ENCODE measurements at regions not wholly inside any gene's neighbourhood (a gene's known extent, or its start where the extent isn't known, plus 50 kb on each side); places are given as distances from the start of the nearest gene placed in this dataset.

- intact Hi-C loops (cut with micrococcal nuclease) (no loop called here), dilution Hi-C loops (cut with MboI; ENCODE audit: extremely low pct_ligation_motif_present, low sequenced_read_pairs) (no loop called here)
- no peaks in the 10 kb centered on the region for H3K9me1 ChIP-seq (replicated peaks; ENCODE audit: control insufficient read depth, extremely low read depth, insufficient read depth, low read length)
- H3K27ac ChIP-seq (ENCODE audit: insufficient read depth, low read depth, low read length): no peak overlapping the region
- no peaks in the 10 kb centered on the region for H4K20me1 ChIP-seq (replicated peaks; ENCODE audit: control insufficient read depth, extremely low read depth, insufficient read depth, low read length)
- CTCF ChIA-PET: no interaction called here
- H3K9ac ChIP-seq (replicated peaks; ENCODE audit: extremely low read depth, insufficient read depth, low read length): no peak overlapping the region
- BruUV-seq (replicated peaks): no TSS peak
- no peak overlapping the region for H3K4me2 ChIP-seq (ENCODE audit: insufficient read depth, low read length)
- TF ChIP-seq MYC (IDR thresholded peaks at IDR 0.05; ENCODE audit: low read depth, low read length): no peak
- no peak for TF ChIP-seq POLR2A (IDR thresholded peaks at IDR 0.05; ENCODE audit: low read depth, low read length)
- no peak for TF ChIP-seq EZH2 (IDR thresholded peaks at IDR 0.05; ENCODE audit: borderline replicate concordance, low read depth, low read length, severe bottlenecking)
- no peak for TF ChIP-seq POLR2AphosphoS5 (IDR thresholded peaks at IDR 0.05; ENCODE audit: insufficient read depth, low read depth, low read length)
- POLR2A ChIA-PET: no interaction called here
- H3K79me2 ChIP-seq (ENCODE audit: control insufficient read depth, insufficient read depth, low read length): no peaks in the 10 kb centered on the region
- DNase-seq (ENCODE audit: low read depth, low spot score) (no peak), FAIRE-seq (no peak)
- no peak overlapping the region for H2AFZ ChIP-seq (ENCODE audit: low read depth, low read length)
- no peaks in the 10 kb centered on the region for H3K27me3 ChIP-seq (ENCODE audit: control insufficient read depth in 2 of 2, insufficient read depth in 2 of 2, low read length in 2 of 2)
- H3K36me3 ChIP-seq (ENCODE audit: control insufficient read depth in 2 of 2, extremely low read depth in 1 of 2, insufficient read depth in 2 of 2, low read length in 2 of 2): no peaks in the 10 kb centered on the region
- no peak overlapping the region for H3K4me3 ChIP-seq (replicated peaks in 1 of 3; ENCODE audit: insufficient read depth in 1 of 3, low read depth in 1 of 3, low read length in 3 of 3)
- no peaks in the 10 kb centered on the region for H3K4me1 ChIP-seq (ENCODE audit: control insufficient read depth, extremely low read depth, insufficient read depth, low read length)
- peaks cover 3% of the 10 kb centered on the region for H3K9me3 ChIP-seq (replicated peaks; ENCODE audit: control insufficient read depth, insufficient read depth, low read length)
Measured at GRCh38 chr13:55245005-55245644, 1895.6 kb upstream of the PRR20A start.

GRCh38 chr13:55255236-55255635, 1885.5 kb upstream of the PRR20A start:
- dilution Hi-C loops (cut with MboI; ENCODE audit: extremely low pct_ligation_motif_present, low sequenced_read_pairs): no loop called here
- H3K4me3 ChIP-seq (replicated peaks in 1 of 3; ENCODE audit: insufficient read depth in 1 of 3, low read depth in 1 of 3, low read length in 3 of 3): no peak overlapping the region
- intact Hi-C loops (cut with micrococcal nuclease): no loop called here
- BruUV-seq (replicated peaks): no TSS peak
- H3K9me1 ChIP-seq (replicated peaks; ENCODE audit: control insufficient read depth, extremely low read depth, insufficient read depth, low read length): no peaks in the 10 kb centered on the region
- no peaks in the 10 kb centered on the region for H3K79me2 ChIP-seq (ENCODE audit: control insufficient read depth, insufficient read depth, low read length)
- H3K9me3 ChIP-seq (replicated peaks; ENCODE audit: control insufficient read depth, insufficient read depth, low read length): peaks cover 2% of the 10 kb centered on the region
- TF ChIP-seq FOS (IDR thresholded peaks at IDR 0.05; ENCODE audit: borderline replicate concordance, insufficient read depth, low read length) (no peak), POLR2A (IDR thresholded peaks at IDR 0.05; ENCODE audit: low read depth, low read length) (no peak), MYC (IDR thresholded peaks at IDR 0.05; ENCODE audit: low read depth, low read length) (no peak), POLR2AphosphoS5 (IDR thresholded peaks at IDR 0.05; ENCODE audit: insufficient read depth, low read depth, low read length) (no peak), JUN (IDR thresholded peaks at IDR 0.05; ENCODE audit: borderline replicate concordance, insufficient read depth, insufficient read length, low read depth) (no peak), GATA2 (IDR thresholded peaks at IDR 0.05; ENCODE audit: insufficient read depth, insufficient read length, low read depth, low read length) (no peak), CTCF (IDR thresholded peaks at IDR 0.05; ENCODE audit: extremely low read depth in 1 of 2, insufficient read depth in 1 of 2, low read depth in 1 of 2, low read length in 2 of 2) (no peak), MAX (IDR thresholded peaks at IDR 0.05; ENCODE audit: insufficient read depth, insufficient read length) (no peak), EZH2 (IDR thresholded peaks at IDR 0.05; ENCODE audit: borderline replicate concordance, low read depth, low read length, severe bottlenecking) (no peak)
- no peaks in the 10 kb centered on the region for H3K36me3 ChIP-seq (ENCODE audit: control insufficient read depth in 2 of 2, extremely low read depth in 1 of 2, insufficient read depth in 2 of 2, low read length in 2 of 2)
- no peaks in the 10 kb centered on the region for H3K27me3 ChIP-seq (ENCODE audit: control insufficient read depth in 2 of 2, insufficient read depth in 2 of 2, low read length in 2 of 2)
- no peak overlapping the region for H3K27ac ChIP-seq (ENCODE audit: insufficient read depth, low read depth, low read length)
- CTCF ChIA-PET: no interaction called here
- no peak overlapping the region for H3K9ac ChIP-seq (replicated peaks; ENCODE audit: extremely low read depth, insufficient read depth, low read length)
- DNase-seq (ENCODE audit: low read depth, low spot score): no peak
- no peak overlapping the region for H2AFZ ChIP-seq (ENCODE audit: low read depth, low read length)
- no peaks in the 10 kb centered on the region for H3K4me1 ChIP-seq (ENCODE audit: control insufficient read depth, extremely low read depth, insufficient read depth, low read length)
- FAIRE-seq: no peak
- no peaks in the 10 kb centered on the region for H4K20me1 ChIP-seq (replicated peaks; ENCODE audit: control insufficient read depth, extremely low read depth, insufficient read depth, low read length)
- no peak overlapping the region for H3K4me2 ChIP-seq (ENCODE audit: insufficient read depth, low read length)
- POLR2A ChIA-PET: no interaction called here
